CD14-positive monocyte (primary cell): ENCODE measurements at regions not wholly inside any gene's neighbourhood (a gene's known extent, or its start where the extent isn't known, plus 50 kb on each side); places are given as distances from the start of the nearest gene placed in this dataset.

Source experiments
- DNase-seq, 3 donors: peaks; one replicate each; pipeline ENCODE4 v3.0.0-alpha.2; 2011 to 2022
- H2AFZ ChIP-seq: 2 replicates; pipeline ENCODE4 v1.6.0; 2012; ENCODE audit warnings: mild to moderate bottlenecking, low read depth, low read length, inconsistent platforms; ENCODE audit not compliant: insufficient read depth, poor library complexity, severe bottlenecking
- H3K27ac ChIP-seq, 2 donors: 1 replicate in 1 of 2; 2 replicates in 1 of 2; pipeline ENCODE4 v1.5.1; 2012 to 2013; ENCODE audit warnings: low read length in 2 of 2, control low read depth in 1 of 2, inconsistent platforms in 1 of 2, low read depth in 1 of 2, mild to moderate bottlenecking in 1 of 2
- H3K27me3 ChIP-seq, 2 donors: one replicate each; pipeline versions ENCODE4 v1.6.0 to v1.6.1; 2011 to 2013; ENCODE audit warnings: low read length in 2 of 2; ENCODE audit not compliant: control insufficient read depth in 2 of 2, insufficient read depth in 2 of 2
- H3K36me3 ChIP-seq, 2 donors: replicated peaks in 1 of 2; 1 replicate in 1 of 2; 2 replicates in 1 of 2; pipeline versions ENCODE4 v1.5.1 to v1.6.1; 2012 to 2013; ENCODE audit warnings: low read length in 2 of 2, control low read depth in 1 of 2, inconsistent platforms in 1 of 2, mild to moderate bottlenecking in 1 of 2; ENCODE audit not compliant: insufficient read depth in 2 of 2, control insufficient read depth in 1 of 2
- H3K4me1 ChIP-seq, 2 donors: 1 replicate in 1 of 2; 2 replicates in 1 of 2; pipeline versions ENCODE4 v1.5.1 to v1.6.1; 2012 to 2013; ENCODE audit warnings: low read length in 2 of 2, control low read depth in 1 of 2, inconsistent platforms in 1 of 2, mild to moderate bottlenecking in 1 of 2, moderate library complexity in 1 of 2; ENCODE audit not compliant: insufficient read depth in 2 of 2, control insufficient read depth in 1 of 2
- H3K4me2 ChIP-seq: replicated peaks from 2 replicates; pipeline ENCODE3; 2012; ENCODE audit warnings: low read length, moderate library complexity, mild to moderate bottlenecking; ENCODE audit not compliant: poor library complexity, severe bottlenecking; ENCODE audit errors: extremely low read depth
- H3K4me3 ChIP-seq, 3 experiments: fragments of 200-600 bp in 1 of 3; sonication (generic) in 1 of 3; replicated peaks in 1 of 3; 1 replicate in 2 of 3; 2 replicates in 1 of 3; pipeline ENCODE4 v1.5.1; 2011 to 2013; ENCODE audit warnings: low read length in 3 of 3, mild to moderate bottlenecking in 3 of 3, control low read depth in 2 of 3, low read depth in 2 of 3, inconsistent platforms in 1 of 3, moderate library complexity in 1 of 3
- H3K79me2 ChIP-seq: 2 replicates; pipeline ENCODE4 v1.6.0; 2012; ENCODE audit warnings: mild to moderate bottlenecking, control low read depth, inconsistent platforms, low read length, moderate library complexity; ENCODE audit not compliant: insufficient read depth
- H3K9ac ChIP-seq: 2 replicates; pipeline ENCODE4 v1.6.0; 2017; ENCODE audit warnings: low read length, mild to moderate bottlenecking; ENCODE audit not compliant: insufficient read depth, poor library complexity, severe bottlenecking
- H3K9me3 ChIP-seq, 2 donors: replicated peaks in 1 of 2; 1 replicate in 1 of 2; 2 replicates in 1 of 2; pipeline versions ENCODE4 v1.5.1 to v1.6.1; 2012 to 2013; ENCODE audit warnings: low read length in 2 of 2, control low read depth in 1 of 2; ENCODE audit not compliant: control insufficient read depth in 1 of 2, insufficient read depth in 1 of 2
- H4K20me1 ChIP-seq: 2 replicates; pipeline ENCODE4 v1.6.0; 2012; ENCODE audit warnings: mild to moderate bottlenecking, low read length, control low read depth, moderate library complexity; ENCODE audit not compliant: insufficient read depth
- H3K27ac Mint-ChIP-seq, 7 donors: one replicate each; pipeline ENCODE4 v1.8.0; 2020; ENCODE audit warnings: mild to moderate bottlenecking in 7 of 7, mixed read lengths in 7 of 7, moderate library complexity in 6 of 7, inconsistent platforms in 2 of 7
- H3K27me3 Mint-ChIP-seq, 3 donors: one replicate each; pipeline ENCODE4 v1.8.0; 2021 to 2022; ENCODE audit warnings: low read depth in 3 of 3, mild to moderate bottlenecking in 3 of 3, mixed read lengths in 3 of 3, moderate library complexity in 3 of 3, inconsistent platforms in 1 of 3
- H3K36me3 Mint-ChIP-seq, 2 donors: one replicate each; pipeline ENCODE4 v1.8.0; 2020; ENCODE audit warnings: mixed read lengths in 2 of 2, inconsistent platforms in 1 of 2, mild to moderate bottlenecking in 1 of 2
- H3K4me1 Mint-ChIP-seq: one replicate; pipeline ENCODE4 v1.8.0; 2020; ENCODE audit warnings: mild to moderate bottlenecking, mixed read lengths
- H3K4me3 Mint-ChIP-seq, 2 donors: one replicate each; pipeline ENCODE4 v1.8.0; 2020; ENCODE audit warnings: mild to moderate bottlenecking in 2 of 2, mixed read lengths in 2 of 2, moderate library complexity in 1 of 2
- H3K9me3 Mint-ChIP-seq, 7 donors: one replicate each; pipeline ENCODE4 v1.8.0; 2020 to 2022; ENCODE audit warnings: mixed read lengths in 7 of 7, mild to moderate bottlenecking in 6 of 7, moderate library complexity in 6 of 7, inconsistent platforms in 2 of 7
- WGBS: methylation state at CpG from one replicate; pipeline ENCODE4 v1.1.5; 2013; ENCODE audit warnings: missing lambda C conversion rate; ENCODE audit not compliant: insufficient coverage; 5-methylcytosine and 5-hydroxymethylcytosine counted together
- intact Hi-C, 2 donors: fragments of 100-400 bp; cut with micrococcal nuclease; formaldehyde crosslinking; loops; one replicate each; pipeline versions ENCODE4 v1.15.0 to v1.15.1; 2023
- TF ChIP-seq, protein P1 (sequence below): fragments of 200-600 bp; IDR thresholded peaks from one replicate; pipeline ENCODE4 v1.8.0; 2022; ENCODE audit warnings: antibody characterized with exemption, mild to moderate bottlenecking

DNA sequence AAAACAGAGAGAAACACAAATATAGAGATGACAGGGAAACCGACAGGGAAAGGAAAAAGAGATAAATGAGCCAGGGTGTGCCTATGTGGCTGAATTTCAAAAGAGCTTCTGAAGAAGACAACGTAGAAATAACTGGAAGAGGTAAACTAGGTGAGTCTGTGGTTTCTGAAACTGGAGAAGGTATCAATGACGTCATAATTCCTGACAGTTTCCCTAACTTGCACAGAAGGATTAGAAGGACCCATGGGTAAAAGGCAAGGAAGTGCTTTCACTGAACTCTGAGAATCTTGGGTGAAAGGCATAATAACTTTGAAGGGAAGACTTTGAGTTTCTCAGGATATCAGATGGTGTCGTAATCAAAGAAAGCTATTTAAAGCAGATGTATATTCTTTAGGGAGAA, 790.8 kb upstream of the NUDT12 start:
- no peak for DNase-seq
- no peak overlapping the region for H3K4me2 ChIP-seq
- TF ChIP-seq, protein P1, sequence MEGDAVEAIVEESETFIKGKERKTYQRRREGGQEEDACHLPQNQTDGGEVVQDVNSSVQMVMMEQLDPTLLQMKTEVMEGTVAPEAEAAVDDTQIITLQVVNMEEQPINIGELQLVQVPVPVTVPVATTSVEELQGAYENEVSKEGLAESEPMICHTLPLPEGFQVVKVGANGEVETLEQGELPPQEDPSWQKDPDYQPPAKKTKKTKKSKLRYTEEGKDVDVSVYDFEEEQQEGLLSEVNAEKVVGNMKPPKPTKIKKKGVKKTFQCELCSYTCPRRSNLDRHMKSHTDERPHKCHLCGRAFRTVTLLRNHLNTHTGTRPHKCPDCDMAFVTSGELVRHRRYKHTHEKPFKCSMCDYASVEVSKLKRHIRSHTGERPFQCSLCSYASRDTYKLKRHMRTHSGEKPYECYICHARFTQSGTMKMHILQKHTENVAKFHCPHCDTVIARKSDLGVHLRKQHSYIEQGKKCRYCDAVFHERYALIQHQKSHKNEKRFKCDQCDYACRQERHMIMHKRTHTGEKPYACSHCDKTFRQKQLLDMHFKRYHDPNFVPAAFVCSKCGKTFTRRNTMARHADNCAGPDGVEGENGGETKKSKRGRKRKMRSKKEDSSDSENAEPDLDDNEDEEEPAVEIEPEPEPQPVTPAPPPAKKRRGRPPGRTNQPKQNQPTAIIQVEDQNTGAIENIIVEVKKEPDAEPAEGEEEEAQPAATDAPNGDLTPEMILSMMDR = no peak
- H3K36me3 Mint-ChIP-seq = no peaks in the 10 kb centered on the region
- no peak overlapping the region for H3K9ac ChIP-seq
- no peak overlapping the region for H3K27ac ChIP-seq
- H3K79me2 ChIP-seq = no peaks in the 10 kb centered on the region
- 59% methylated on average over 2 of the region's 4 CpGs for WGBS
- H2AFZ ChIP-seq = no peak overlapping the region
- no peak overlapping the region for H3K4me3 Mint-ChIP-seq
- no peaks in the 10 kb centered on the region for H3K4me1 ChIP-seq
- no peak overlapping the region for H3K4me3 ChIP-seq
- H3K36me3 ChIP-seq = no peaks in the 10 kb centered on the region
- no peaks in the 10 kb centered on the region for H4K20me1 ChIP-seq
- intact Hi-C loops = no loop called here
- no peak overlapping the region for H3K27ac Mint-ChIP-seq
- no peaks in the 10 kb centered on the region for H3K4me1 Mint-ChIP-seq
- H3K9me3 ChIP-seq = no peaks in the 10 kb centered on the region
- H3K9me3 Mint-ChIP-seq = no peaks in the 10 kb centered on the region
- no peaks in the 10 kb centered on the region for H3K27me3 Mint-ChIP-seq
- H3K27me3 ChIP-seq = no peaks in the 10 kb centered on the region

DNA sequence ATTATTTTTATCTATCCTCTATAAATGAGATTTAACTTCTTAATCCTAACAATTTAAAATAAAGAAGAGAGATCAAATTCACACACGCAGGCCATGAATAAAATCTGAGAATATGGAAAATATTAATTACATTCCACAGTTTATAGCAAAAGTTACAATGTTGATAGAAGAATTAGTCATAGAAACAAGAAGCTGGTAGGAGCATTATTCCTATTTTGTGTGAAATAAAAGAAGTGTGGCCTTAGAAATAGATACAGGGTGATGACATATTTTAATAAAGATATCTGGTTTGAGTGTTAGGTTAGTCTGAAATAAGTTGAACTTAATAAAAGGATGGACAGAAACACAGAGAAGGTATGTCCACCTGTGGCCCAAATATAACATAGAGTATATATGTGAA, 790.4 kb upstream of the NUDT12 start:
- H3K4me1 ChIP-seq = no peaks in the 10 kb centered on the region

More for the DNA sequence above, 790.4 kb upstream of the NUDT12 start:
- Mint-ChIP-seq H3K27ac (no peak overlapping the region), H3K4me1 (no peaks in the 10 kb centered on the region), H3K4me3 (no peak overlapping the region), H3K36me3 (no peaks in the 10 kb centered on the region), H3K27me3 (no peaks in the 10 kb centered on the region), H3K9me3 (no peaks in the 10 kb centered on the region)
- no peaks in the 10 kb centered on the region for H3K36me3 ChIP-seq
- no peaks in the 10 kb centered on the region for H3K9me3 ChIP-seq
- H3K27ac ChIP-seq = no peak overlapping the region
- no peak for DNase-seq
- intact Hi-C loops = no loop called here
- WGBS = no CpG with 5 or more reads among the region's 1 CpG
- no peak overlapping the region for H3K4me2 ChIP-seq
- H2AFZ ChIP-seq = no peak overlapping the region
- TF ChIP-seq, protein P1 = no peak
- no peaks in the 10 kb centered on the region for H3K79me2 ChIP-seq
- no peak overlapping the region for H3K9ac ChIP-seq
- H3K4me3 ChIP-seq = no peak overlapping the region
- no peaks in the 10 kb centered on the region for H3K27me3 ChIP-seq
- no peaks in the 10 kb centered on the region for H4K20me1 ChIP-seq
